ENCODE measurements at regions not wholly inside any gene's neighbourhood (a gene's known extent, or its start where the extent isn't known, plus 50 kb on each side); places are given as distances from the start of the nearest gene placed in this dataset.

GRCh38 chr3:25145176-25145575 lies 282.9 kb upstream of the RARB start:
- Histone ChIP-seq H3K27ac (ENCODE audit: low read depth, low read length) (no peak overlapping the region), H3K9me3 (ENCODE audit: control insufficient read depth, insufficient read depth, low read length) (no peaks in the 10 kb centered on the region; the same call in 1 of the 2 replicates), H3K4me3 (ENCODE audit: low read depth, low read length) (no peak overlapping the region), H3K27me3 (ENCODE audit: control insufficient read depth, insufficient read depth, low read length) (no peaks in the 10 kb centered on the region)
- CTCF ChIA-PET, result no interaction called here
- no peak for DNase-seq (ENCODE audit: low read depth, low spot score)
- TF ChIP-seq, protein P1, sequence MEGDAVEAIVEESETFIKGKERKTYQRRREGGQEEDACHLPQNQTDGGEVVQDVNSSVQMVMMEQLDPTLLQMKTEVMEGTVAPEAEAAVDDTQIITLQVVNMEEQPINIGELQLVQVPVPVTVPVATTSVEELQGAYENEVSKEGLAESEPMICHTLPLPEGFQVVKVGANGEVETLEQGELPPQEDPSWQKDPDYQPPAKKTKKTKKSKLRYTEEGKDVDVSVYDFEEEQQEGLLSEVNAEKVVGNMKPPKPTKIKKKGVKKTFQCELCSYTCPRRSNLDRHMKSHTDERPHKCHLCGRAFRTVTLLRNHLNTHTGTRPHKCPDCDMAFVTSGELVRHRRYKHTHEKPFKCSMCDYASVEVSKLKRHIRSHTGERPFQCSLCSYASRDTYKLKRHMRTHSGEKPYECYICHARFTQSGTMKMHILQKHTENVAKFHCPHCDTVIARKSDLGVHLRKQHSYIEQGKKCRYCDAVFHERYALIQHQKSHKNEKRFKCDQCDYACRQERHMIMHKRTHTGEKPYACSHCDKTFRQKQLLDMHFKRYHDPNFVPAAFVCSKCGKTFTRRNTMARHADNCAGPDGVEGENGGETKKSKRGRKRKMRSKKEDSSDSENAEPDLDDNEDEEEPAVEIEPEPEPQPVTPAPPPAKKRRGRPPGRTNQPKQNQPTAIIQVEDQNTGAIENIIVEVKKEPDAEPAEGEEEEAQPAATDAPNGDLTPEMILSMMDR (IDR thresholded peaks at IDR 0.05; ENCODE audit: low read depth, low read length), result no peak
- POLR2A ChIA-PET, result no interaction called here

DNA sequence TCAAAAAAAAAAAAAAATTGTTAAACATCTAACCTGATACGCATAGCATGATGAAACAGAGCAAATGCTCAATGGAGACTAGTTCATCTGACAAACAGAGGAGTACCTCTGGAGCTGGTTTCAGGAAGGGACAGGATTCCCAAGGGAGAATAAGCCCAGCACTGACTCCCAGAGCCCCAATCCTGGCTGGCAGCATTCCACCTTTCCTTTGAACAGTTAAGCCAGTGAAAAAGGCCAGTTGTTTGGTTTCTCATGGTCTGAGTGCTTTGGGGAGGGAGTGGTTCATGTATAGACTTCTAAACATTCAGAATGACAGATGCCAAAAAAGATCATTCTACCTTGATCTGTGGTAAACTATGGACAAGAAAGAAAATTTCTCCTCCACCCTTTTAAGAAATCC lies 277.9 kb upstream of the RARB start:
- DNase-seq (ENCODE audit: low read depth, low spot score), result no peak
- TF ChIP-seq, protein P1 (IDR thresholded peaks at IDR 0.05; ENCODE audit: low read depth, low read length), result no peak
- H3K4me3 ChIP-seq (ENCODE audit: low read depth, low read length), result no peak overlapping the region
- H3K9me3 ChIP-seq (ENCODE audit: control insufficient read depth, insufficient read depth, low read length), result no peaks in the 10 kb centered on the region; the same call in 1 of the 2 replicates
- H3K27me3 ChIP-seq (ENCODE audit: control insufficient read depth, insufficient read depth, low read length), result no peaks in the 10 kb centered on the region
- ChIA-PET CTCF (no interaction called here), POLR2A (no interaction called here)
- H3K27ac ChIP-seq (ENCODE audit: low read depth, low read length), result no peak overlapping the region

- TF ChIP-seq, protein P1 (IDR thresholded peaks at IDR 0.05; ENCODE audit: low read depth, low read length), result no peak
- ChIA-PET POLR2A (no interaction called here), CTCF (no interaction called here)
- Histone ChIP-seq H3K9me3 (ENCODE audit: control insufficient read depth, insufficient read depth, low read length) (no peaks in the 10 kb centered on the region; the same call in 1 of the 2 replicates), H3K27me3 (ENCODE audit: control insufficient read depth, insufficient read depth, low read length) (no peaks in the 10 kb centered on the region), H3K4me3 (ENCODE audit: low read depth, low read length) (no peak overlapping the region), H3K27ac (ENCODE audit: low read depth, low read length) (no peak overlapping the region)
- DNase-seq (ENCODE audit: low read depth, low spot score), result no peak
Observed at GRCh38 chr3:25151281-25151902, 276.7 kb upstream of the RARB start.

- Histone ChIP-seq H3K27me3 (ENCODE audit: control insufficient read depth, insufficient read depth, low read length) (no peaks in the 10 kb centered on the region), H3K4me3 (ENCODE audit: low read depth, low read length) (no peak overlapping the region), H3K27ac (ENCODE audit: low read depth, low read length) (no peak overlapping the region), H3K9me3 (ENCODE audit: control insufficient read depth, insufficient read depth, low read length) (no peaks in the 10 kb centered on the region)
- POLR2A ChIA-PET, result no interaction called here
- DNase-seq (ENCODE audit: low read depth, low spot score), result no peak
- TF ChIP-seq, protein P1 (IDR thresholded peaks at IDR 0.05; ENCODE audit: low read depth, low read length), result no peak
- CTCF ChIA-PET, result no interaction called here
Observed at GRCh38 chr3:25151903-25152295, 276.2 kb upstream of the RARB start.

DNA sequence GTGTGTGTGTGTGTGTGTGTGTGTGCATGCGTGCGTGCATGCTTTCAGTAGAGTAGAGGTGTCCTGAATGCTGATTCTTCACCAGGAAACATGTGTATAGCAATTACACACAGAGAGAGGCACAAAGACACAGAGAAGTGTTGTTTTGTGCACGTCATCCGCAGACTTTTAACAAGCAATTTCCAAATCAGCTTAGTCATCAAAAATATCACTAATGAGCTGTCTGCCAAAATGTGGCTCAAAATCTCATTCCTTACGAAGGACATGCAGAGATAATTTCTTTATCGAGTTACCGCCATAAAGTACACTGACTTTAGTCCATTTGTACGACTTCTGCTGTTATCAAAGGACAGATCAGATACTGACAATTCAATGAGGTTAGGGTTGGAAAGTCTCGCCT lies 274.9 kb upstream of the RARB start:
- ChIA-PET POLR2A (no interaction called here), CTCF (no interaction called here)
- no peaks in the 10 kb centered on the region for H3K27me3 ChIP-seq (ENCODE audit: control insufficient read depth, insufficient read depth, low read length)
- no peak overlapping the region for H3K4me3 ChIP-seq (ENCODE audit: low read depth, low read length)
- TF ChIP-seq, protein P1 (IDR thresholded peaks at IDR 0.05; ENCODE audit: low read depth, low read length), result no peak
- H3K9me3 ChIP-seq (ENCODE audit: control insufficient read depth, insufficient read depth, low read length), result no peaks in the 10 kb centered on the region
- no peak overlapping the region for H3K27ac ChIP-seq (ENCODE audit: low read depth, low read length)
- no peak for DNase-seq (ENCODE audit: low read depth, low spot score)
